MM.1S (cell line): ENCODE measurements at regions not wholly inside any gene's neighbourhood (a gene's known extent, or its start where the extent isn't known, plus 50 kb on each side); places are given as distances from the start of the nearest gene placed in this dataset.

Source experiments
- DNase-seq: peaks from one replicate; pipeline ENCODE4 v3.0.0-alpha.2; 2015
- H2AFZ ChIP-seq: fragments of 300-600 bp; sonication (generic); 2 replicates; pipeline ENCODE4 v1.6.0; 2016; ENCODE audit warnings: antibody characterized with exemption, low read length
- H3F3A ChIP-seq: fragments of 300-600 bp; sonication (generic); 2 replicates; pipeline ENCODE4 v1.6.1; 2016; ENCODE audit warnings: mild to moderate bottlenecking, antibody characterized with exemption, low read length, moderate library complexity, mixed read lengths; ENCODE audit not compliant: insufficient read depth
- H3K27ac ChIP-seq: fragments of 300-600 bp; sonication (generic); 2 replicates; pipeline ENCODE4 v1.5.1; 2016; ENCODE audit warnings: mild to moderate bottlenecking, low read length
- H3K27me3 ChIP-seq: fragments of 300-600 bp; sonication (generic); replicated peaks from 2 replicates; pipeline ENCODE4 v1.6.0; 2016; ENCODE audit warnings: low read length; ENCODE audit not compliant: insufficient read depth
- H3K36me3 ChIP-seq: fragments of 300-600 bp; sonication (generic); replicated peaks from 2 replicates; pipeline ENCODE4 v1.6.1; 2016; ENCODE audit warnings: mild to moderate bottlenecking, low read length, mixed read lengths; ENCODE audit not compliant: insufficient read depth
- H3K4me1 ChIP-seq: fragments of 300-600 bp; sonication (generic); 2 replicates; pipeline ENCODE4 v1.6.1; 2016; ENCODE audit warnings: low read length, mixed read lengths
- H3K4me2 ChIP-seq: fragments of 300-600 bp; sonication (generic); 2 replicates; pipeline ENCODE4 v1.6.0; 2016; ENCODE audit warnings: low read depth, low read length
- H3K4me3 ChIP-seq: fragments of 300-600 bp; sonication (generic); 2 replicates; pipeline ENCODE4 v1.5.1; 2016; ENCODE audit warnings: low read length, mixed read lengths
- H3K79me2 ChIP-seq: fragments of 300-600 bp; sonication (generic); 2 replicates; pipeline ENCODE4 v1.6.1; 2016; ENCODE audit warnings: mixed run types, low read length, mixed read lengths
- H3K9ac ChIP-seq: fragments of 300-600 bp; sonication (generic); 2 replicates; pipeline ENCODE4 v1.6.1; 2016; ENCODE audit warnings: low read length, mixed read lengths
- H3K9me2 ChIP-seq: fragments of 300-600 bp; sonication (generic); replicated peaks from 2 replicates; pipeline ENCODE4 v1.6.1; 2016; ENCODE audit warnings: mild to moderate bottlenecking, low read length, mixed read lengths; ENCODE audit not compliant: insufficient read depth
- H3K9me3 ChIP-seq: fragments of 300-600 bp; sonication (generic); replicated peaks from 2 replicates; pipeline ENCODE4 v1.6.1; 2016; ENCODE audit warnings: mild to moderate bottlenecking, low read length, mixed read lengths; ENCODE audit not compliant: insufficient read depth
- H4K20me1 ChIP-seq: fragments of 300-600 bp; sonication (generic); 2 replicates; pipeline ENCODE4 v1.6.1; 2016; ENCODE audit warnings: mild to moderate bottlenecking, low read length, moderate library complexity, mixed read lengths; ENCODE audit not compliant: insufficient read depth
- CTCF ChIP-seq: fragments of 300-600 bp; sonication (generic); IDR thresholded peaks from 2 replicates; pipeline ENCODE4 v1.5.1; 2016; ENCODE audit warnings: antibody characterized with exemption, low read length, mixed read lengths
- EZH2 ChIP-seq: fragments of 300-600 bp; sonication (generic); optimal IDR thresholded peaks from 2 replicates; pipeline ENCODE3; 2017; ENCODE audit warnings: low read depth, mild to moderate bottlenecking, antibody characterized with exemption, low read length, mixed read lengths
- EZH2phosphoT487 ChIP-seq: fragments of 300-600 bp; sonication (generic); IDR thresholded peaks from 2 replicates; pipeline ENCODE4 v1.6.1; 2018; ENCODE audit warnings: antibody characterized with exemption, low read length

DNA sequence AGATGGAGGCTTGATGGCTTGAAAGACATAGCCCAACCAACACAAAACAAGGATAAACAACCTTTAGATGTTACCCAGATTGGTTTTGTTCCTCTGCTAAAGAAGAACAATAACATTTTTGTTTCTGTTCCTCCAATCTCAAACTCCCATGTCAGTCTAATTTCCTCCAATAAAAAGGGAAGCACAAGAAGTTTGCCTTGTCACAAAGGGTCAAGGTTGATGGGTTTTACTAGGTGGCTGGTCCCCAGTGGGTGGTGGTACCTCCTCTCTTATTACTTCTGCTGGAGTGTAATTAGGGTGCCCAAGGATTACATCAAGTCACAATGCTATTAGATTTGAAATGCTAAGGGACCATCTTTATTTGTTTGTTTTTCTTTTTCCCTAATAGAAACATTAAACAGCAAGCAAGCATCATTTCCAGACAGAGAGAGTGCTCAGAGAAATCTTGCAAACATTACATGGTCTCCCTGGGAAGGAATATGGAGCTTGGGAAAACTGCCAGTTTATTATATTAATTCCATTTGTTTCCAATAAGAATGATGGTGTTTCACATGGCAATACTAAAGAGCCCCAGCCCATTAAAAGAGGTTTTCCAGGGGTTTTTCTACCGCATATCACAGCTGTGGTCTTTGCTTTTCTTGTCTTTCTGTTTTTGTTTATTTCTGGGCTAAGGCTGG, 78.3 kb upstream of the AOAH start:
- no peak overlapping the region for H3K4me2 ChIP-seq
- TF ChIP-seq EZH2 (no peak), CTCF (no peak), EZH2phosphoT487 (no peak)
- H2AFZ ChIP-seq, result no peak overlapping the region
- no peaks in the 10 kb centered on the region for H3K79me2 ChIP-seq
- H4K20me1 ChIP-seq, result no peaks in the 10 kb centered on the region
- no peaks in the 10 kb centered on the region for H3K36me3 ChIP-seq
- no peaks in the 10 kb centered on the region for H3K4me1 ChIP-seq
- no peaks in the 10 kb centered on the region for H3K9me3 ChIP-seq
- no peak overlapping the region for H3K4me3 ChIP-seq
- H3F3A ChIP-seq, result no peaks in the 10 kb centered on the region
- no peak overlapping the region for H3K27ac ChIP-seq
- H3K27me3 ChIP-seq, result no peaks in the 10 kb centered on the region
- no peak for DNase-seq
- no peaks in the 10 kb centered on the region for H3K9me2 ChIP-seq
- no peak overlapping the region for H3K9ac ChIP-seq

DNA sequence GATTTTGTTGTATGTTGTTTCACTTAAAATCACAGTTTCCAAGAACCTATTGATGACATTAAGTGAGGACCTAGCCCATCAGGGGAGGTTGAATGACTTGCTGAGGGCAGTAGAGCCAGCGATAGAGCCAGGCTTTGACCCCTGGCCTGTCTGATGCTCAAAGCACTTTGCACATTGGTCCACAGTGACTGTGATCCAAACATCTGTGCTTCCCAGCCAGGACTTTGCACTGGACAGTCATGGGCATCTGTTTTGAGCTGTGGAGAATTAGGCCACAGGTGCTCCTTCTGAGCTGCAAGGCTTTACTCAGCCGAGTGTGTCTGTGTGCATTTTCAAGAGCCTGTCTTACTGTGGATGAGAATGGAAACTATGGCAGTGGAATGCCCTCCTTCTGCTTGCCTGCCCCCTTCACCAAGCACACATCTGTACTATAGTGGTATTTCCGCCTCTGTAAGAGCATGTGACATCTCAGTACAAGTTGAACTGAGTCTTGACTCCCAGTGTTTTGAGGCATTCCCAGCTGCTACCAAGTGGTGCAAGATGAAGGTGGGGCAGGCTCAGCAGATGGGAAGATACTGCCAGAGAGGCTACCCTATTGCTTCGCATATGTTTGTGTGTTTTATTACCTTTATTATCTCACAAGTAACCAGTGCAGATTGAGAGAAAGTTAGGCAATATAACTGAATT, 72.7 kb upstream of the AOAH start:
- Histone ChIP-seq H3K9me3 (no peaks in the 10 kb centered on the region), H3K4me1 (no peaks in the 10 kb centered on the region), H2AFZ (no peak overlapping the region), H3K9me2 (no peaks in the 10 kb centered on the region), H3K9ac (no peak overlapping the region), H3K36me3 (no peaks in the 10 kb centered on the region), H4K20me1 (no peaks in the 10 kb centered on the region), H3K4me2 (no peak overlapping the region), H3K4me3 (no peak overlapping the region), H3K79me2 (no peaks in the 10 kb centered on the region), H3F3A (no peaks in the 10 kb centered on the region), H3K27ac (no peak overlapping the region), H3K27me3 (no peaks in the 10 kb centered on the region)
- DNase-seq, result no peak
- TF ChIP-seq CTCF (no peak), EZH2phosphoT487 (no peak)

DNA sequence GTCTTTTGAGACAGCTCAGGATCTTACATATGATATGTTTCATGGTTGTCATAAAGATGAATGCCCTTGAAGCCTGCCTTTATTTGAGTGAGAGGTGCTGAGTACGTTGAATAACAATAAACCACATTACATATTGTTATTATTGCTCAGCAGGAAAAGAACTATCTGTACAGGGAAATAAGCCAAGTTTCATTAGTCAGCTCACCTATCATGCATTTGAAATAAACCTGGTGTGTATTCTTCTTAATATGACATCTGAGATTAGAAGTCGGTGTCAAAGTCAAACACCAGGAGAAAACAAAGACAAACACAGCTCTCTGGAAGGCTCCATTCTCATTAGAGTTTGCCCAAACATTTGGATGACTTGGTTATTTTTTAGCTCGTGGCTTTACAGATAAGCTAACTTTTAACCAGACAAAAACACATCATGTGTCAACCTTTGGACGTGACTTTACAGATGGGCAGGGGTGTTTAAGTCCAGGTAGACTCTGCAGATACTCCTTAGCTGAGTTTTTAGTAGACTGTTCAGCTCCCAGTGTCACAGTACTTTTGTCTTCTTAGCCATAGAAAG, 71.2 kb upstream of the AOAH start:
- no peaks in the 10 kb centered on the region for H4K20me1 ChIP-seq
- H3K4me2 ChIP-seq, result no peak overlapping the region
- H3F3A ChIP-seq, result no peaks in the 10 kb centered on the region
- DNase-seq, result no peak
- H2AFZ ChIP-seq, result no peak overlapping the region
- no peaks in the 10 kb centered on the region for H3K27me3 ChIP-seq
- no peak overlapping the region for H3K9ac ChIP-seq
- H3K4me1 ChIP-seq, result no peaks in the 10 kb centered on the region
- H3K4me3 ChIP-seq, result no peak overlapping the region
- no peaks in the 10 kb centered on the region for H3K79me2 ChIP-seq
- no peak overlapping the region for H3K27ac ChIP-seq
- no peaks in the 10 kb centered on the region for H3K9me3 ChIP-seq
- no peaks in the 10 kb centered on the region for H3K36me3 ChIP-seq
- no peaks in the 10 kb centered on the region for H3K9me2 ChIP-seq
- no peak for TF ChIP-seq CTCF
- no peak for TF ChIP-seq EZH2phosphoT487
- TF ChIP-seq EZH2, result no peak
